SKM-1 (cell line): ENCODE measurements at regions not wholly inside any gene's neighbourhood (a gene's known extent, or its start where the extent isn't known, plus 50 kb on each side); places are given as distances from the start of the nearest gene placed in this dataset.
"Not testable (repeated sequence)": the region's sequence is repeated elsewhere in the genome, so short reads cannot be mapped to it uniquely, and the experiment has no call there.

Experiments used
- DNase-seq: peaks from one replicate; lab custom pipeline; 2025; ENCODE audit not compliant: unreplicated experiment; lab: John Stamatoyannopoulos, UW

GRCh38 chr5:33059081-33059480 is 348.0 kb downstream of the NPR3 start:
- no peak for DNase-seq

- DNase-seq = no peak
These were observed 354.0 kb downstream of the NPR3 start for GRCh38 chr5:33065131-33065530.

GRCh38 chr5:33067291-33067690 is 356.2 kb downstream of the NPR3 start:
- no peak for DNase-seq

- no peak for DNase-seq
These were observed 357.7 kb downstream of the NPR3 start for GRCh38 chr5:33068786-33069185.

- no peak for DNase-seq
These were observed 361.2 kb downstream of the NPR3 start for GRCh38 chr5:33072296-33072695.

GRCh38 chr5:33072726-33073125 is 361.6 kb downstream of the NPR3 start:
- no peak for DNase-seq

GRCh38 chr5:33073881-33074327 is 362.8 kb downstream of the NPR3 start:
- DNase-seq = no peak

GRCh38 chr5:33074548-33074947 is 363.4 kb downstream of the NPR3 start:
- no peak for DNase-seq

GRCh38 chr5:33075731-33076130 is 364.6 kb downstream of the NPR3 start:
- no peak for DNase-seq

GRCh38 chr5:33079548-33079947 is 361.2 kb upstream of the TARS1 start:
- DNase-seq = no peak

GRCh38 chr5:33080287-33080686 is 360.5 kb upstream of the TARS1 start:
- DNase-seq = no peak

- no peak for DNase-seq
These were observed 352.6 kb upstream of the TARS1 start for GRCh38 chr5:33088176-33088575.

GRCh38 chr5:33091571-33092363 is 349.0 kb upstream of the TARS1 start:
- no peak for DNase-seq

- no peak for DNase-seq
These were observed 348.0 kb upstream of the TARS1 start for GRCh38 chr5:33092719-33093118.

- no peak for DNase-seq
These were observed 338.2 kb upstream of the TARS1 start for GRCh38 chr5:33102551-33102950.

- DNase-seq = no peak
These were observed 335.2 kb upstream of the TARS1 start for GRCh38 chr5:33105521-33105941.

GRCh38 chr5:33110496-33110895 is 330.3 kb upstream of the TARS1 start:
- DNase-seq = not testable (repeated sequence)

GRCh38 chr5:33114361-33114760 is 326.4 kb upstream of the TARS1 start:
- DNase-seq = no peak

GRCh38 chr5:33115467-33115866 is 325.3 kb upstream of the TARS1 start:
- DNase-seq = no peak

GRCh38 chr5:33118761-33119415 is 321.9 kb upstream of the TARS1 start:
- DNase-seq = no peak

GRCh38 chr5:33120671-33121070 is 320.1 kb upstream of the TARS1 start:
- DNase-seq = no peak

- DNase-seq = peak; percentile 3
These were observed 311.5 kb upstream of the TARS1 start for GRCh38 chr5:33129309-33129708.
